Glomerular visceral epithelial cell (primary cell): ENCODE measurements at regions not wholly inside any gene's neighbourhood (a gene's known extent, or its start where the extent isn't known, plus 50 kb on each side); places are given as distances from the start of the nearest gene placed in this dataset.
"Not testable (repeated sequence)": the region's sequence is repeated elsewhere in the genome, so short reads cannot be mapped to it uniquely, and the experiment has no call there.

Source experiments
- DNase-seq: peaks from one replicate; pipeline ENCODE4 v3.0.0-alpha.2; 2016; ENCODE audit errors: extremely low spot score

DNA sequence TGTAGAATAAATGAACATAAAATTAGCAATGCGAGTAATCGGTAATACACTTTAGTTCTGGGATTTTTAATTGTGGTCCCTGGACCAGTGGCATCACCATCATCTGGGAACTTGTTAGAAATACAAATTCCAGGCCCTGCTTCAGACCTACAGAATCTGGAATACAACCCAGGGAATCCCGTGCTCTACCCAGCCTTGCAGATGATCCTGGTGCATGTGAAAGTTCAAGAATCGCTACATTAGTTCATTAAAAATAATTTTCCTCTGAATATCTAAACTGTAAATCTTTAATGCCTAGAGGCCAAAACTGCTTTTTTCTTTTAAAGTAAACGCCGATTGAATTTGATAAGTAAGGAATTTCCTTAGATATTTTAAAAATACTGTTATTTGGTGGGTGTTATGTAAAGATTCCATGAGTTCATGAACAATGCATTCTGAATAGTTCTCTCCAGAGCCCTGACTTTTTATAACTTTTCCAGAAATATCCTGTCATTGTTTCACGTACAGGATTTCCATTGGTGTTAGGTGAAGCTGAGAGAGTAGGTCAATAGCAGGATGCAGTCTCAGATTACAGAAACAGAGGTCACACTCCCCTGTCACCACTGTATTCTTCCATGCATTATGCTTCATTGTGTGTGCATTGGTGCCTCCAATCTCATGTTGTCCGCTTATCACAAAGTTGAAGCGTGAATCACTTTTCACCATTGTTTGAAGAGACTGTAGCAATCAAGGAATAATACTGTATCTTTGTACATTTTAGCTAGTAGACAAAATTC lies 596.5 kb upstream of the KLF12 start:
- no peak for DNase-seq

DNA sequence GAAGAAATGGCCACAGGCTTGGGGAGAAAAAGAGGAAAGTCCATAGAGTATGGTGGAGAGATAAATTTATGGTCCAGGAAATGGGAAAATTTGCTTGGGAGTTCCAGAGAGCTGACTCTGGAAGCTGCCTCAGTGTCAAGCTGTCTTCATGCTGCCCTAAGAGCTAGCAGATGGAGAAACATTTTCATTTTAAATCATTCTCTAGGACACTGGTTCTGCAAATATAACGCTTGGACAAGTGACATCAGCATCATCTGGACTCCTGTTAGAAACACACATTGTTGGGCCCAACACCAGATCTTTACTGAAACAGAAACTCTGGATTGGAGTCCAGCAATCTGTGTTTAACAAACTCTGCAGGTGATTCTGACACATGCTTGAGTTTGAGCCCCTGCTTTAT lies 592.0 kb upstream of the KLF12 start:
- no peak for DNase-seq

DNA sequence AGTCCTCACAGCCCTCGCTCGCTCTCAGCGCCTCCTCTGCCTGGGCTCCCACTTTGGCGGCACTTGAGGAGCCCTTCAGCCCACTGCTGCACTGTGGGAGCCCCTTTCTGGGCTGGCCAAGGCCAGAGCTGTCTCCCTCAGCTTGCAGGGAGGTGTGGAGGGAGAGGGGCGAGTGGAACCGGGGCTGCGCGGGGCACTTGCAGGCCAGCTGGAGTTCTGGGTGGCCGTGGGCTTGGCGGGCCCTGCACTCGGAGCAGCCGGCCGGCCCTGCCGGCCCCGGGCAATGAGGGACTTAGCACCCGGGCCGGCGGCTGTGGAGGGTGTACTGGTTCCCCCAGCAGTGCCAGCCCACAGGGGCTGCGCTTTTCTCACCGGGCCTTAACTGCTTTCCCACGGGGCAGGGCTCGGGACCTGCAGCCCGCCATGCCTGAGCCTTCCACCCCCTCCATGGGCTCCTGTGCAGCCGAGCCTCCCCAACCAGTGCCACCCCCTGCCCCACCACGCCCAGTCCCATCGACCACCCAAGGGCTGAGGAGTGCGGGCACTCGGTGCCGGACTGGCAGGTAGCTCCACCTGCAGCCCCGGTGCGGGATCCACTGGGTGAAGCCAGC lies 584.1 kb upstream of the KLF12 start:
- not testable (repeated sequence) for DNase-seq

DNA sequence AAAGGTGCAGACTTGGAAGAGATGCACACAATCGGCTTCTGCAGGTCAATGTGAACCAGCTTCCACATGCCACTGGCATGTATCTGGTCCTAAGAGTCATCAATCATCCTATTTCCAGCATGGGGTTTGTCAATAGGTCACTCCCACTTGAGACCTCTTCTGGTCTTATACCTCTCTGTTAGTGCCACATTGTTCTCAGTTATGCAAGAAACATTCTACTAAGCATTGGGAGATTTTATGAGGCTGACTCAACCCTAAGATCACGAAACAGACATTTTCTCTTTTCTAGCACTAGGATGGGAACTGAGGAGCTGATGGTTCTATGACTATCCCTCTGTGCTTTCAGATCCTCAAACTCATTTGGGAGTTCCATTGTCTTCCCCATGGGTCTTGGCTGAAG lies 581.5 kb upstream of the KLF12 start:
- no peak for DNase-seq

DNA sequence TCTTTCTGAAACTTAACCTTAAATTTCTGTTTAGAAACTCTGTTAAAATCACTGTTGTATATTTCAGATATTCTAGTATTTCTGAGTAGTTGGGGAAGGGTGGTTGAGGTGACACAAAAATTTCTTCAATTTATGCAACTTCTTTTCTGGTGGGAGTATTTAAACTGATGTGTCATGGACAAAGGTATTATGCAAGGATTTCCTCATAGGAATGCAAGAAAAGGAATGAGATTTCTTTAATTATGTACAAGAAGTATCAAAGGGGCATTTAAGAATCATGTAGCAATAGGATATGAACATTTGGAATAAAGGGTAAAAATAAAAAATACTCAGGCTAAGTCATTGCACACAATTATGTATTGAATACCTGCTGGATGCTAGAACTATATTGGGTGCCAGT lies 575.8 kb upstream of the KLF12 start:
- no peak for DNase-seq

DNA sequence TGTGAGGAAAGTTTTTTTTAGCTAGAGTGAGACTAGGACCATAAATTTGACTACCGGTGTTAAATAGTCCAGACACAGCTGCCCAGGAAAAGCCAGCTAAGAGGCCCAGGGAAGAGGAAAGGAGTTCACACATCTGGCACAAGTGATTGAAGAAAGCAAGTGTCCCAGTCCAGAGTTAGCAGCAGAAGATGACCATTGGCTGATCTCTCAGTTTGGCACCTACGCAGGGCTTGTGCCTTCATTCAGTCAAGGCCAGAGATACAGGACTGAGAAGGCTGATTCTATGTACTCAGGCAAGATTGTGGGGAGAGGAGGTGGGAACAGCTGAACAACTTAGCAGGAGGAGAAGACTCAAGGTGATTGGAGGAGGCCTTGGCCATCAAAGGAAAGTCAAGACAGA lies 575.0 kb upstream of the KLF12 start:
- DNase-seq: no peak

DNA sequence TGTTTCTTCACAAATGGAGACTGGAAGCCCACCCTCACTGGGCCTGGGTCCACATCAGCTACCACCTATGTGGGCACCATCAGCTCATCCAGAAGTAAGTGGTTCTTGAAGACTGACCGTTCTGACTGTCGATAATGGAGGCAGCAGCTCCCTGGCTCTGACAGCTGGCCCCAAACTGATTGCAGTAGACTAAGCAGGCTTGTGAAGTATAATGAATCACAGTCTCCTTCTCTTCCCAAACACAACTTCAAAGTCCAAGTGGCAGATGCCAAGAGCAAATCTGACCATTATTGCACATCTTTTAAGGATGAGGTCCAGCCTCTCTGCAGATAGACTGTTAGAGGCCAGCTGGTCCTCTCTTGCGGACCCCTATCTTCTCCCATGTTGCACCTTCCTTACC lies 574.4 kb upstream of the KLF12 start:
- no peak for DNase-seq

DNA sequence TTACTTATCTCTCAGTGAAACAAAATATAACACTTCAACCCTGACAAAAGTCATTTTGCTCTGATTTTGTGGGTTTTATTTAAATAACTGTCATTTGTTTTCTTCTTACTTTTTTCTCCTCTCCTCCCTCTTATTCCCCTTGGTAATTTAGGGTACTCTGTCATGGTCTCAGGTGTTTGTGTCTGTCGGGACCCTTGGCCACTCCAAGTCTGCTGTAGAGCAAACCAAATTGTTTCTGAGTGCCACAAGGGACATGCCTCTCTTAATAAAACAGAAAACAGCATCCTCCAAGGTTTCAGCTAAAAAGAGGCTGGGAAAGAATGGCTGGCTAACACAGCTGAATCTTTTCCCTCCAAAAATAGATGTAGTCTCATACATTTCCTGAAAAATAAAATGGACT lies 573.1 kb upstream of the KLF12 start:
- no peak for DNase-seq

DNA sequence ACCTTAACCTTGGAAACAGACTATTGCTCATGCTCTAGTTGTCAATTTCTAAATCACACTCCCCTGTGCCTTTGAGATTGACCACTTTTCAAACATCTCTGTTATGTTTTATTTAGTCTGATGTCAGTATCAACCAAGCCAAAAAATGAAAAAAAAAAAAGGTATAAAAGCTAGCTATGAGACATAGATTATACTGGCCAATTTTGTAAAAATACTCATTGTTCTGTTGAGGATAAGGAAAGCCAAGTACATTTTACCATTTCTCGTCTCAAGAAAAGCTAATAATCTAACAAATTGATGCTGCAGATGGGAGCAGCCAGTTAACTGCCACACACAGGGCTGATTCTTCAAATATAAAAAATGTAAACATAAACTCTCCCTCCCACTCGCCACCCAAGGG lies 572.6 kb upstream of the KLF12 start:
- DNase-seq: no peak

DNA sequence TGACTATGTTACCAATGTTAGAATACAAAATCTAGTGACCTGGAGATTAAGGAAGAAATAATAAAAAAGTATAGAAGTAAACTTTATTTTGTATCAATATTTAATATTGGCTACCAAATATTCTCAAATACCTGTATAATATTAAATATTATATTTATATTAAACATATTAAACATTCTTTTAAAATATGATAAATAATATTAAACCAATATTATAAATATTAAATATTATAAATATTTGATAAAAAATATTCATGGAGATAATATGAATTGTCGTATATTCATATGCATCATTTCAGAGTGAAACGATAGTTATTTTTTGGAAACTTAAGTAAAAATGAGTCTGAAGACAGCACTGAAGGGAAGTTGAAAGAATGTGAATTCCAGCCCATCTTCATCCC lies 571.2 kb upstream of the KLF12 start:
- no peak for DNase-seq

DNA sequence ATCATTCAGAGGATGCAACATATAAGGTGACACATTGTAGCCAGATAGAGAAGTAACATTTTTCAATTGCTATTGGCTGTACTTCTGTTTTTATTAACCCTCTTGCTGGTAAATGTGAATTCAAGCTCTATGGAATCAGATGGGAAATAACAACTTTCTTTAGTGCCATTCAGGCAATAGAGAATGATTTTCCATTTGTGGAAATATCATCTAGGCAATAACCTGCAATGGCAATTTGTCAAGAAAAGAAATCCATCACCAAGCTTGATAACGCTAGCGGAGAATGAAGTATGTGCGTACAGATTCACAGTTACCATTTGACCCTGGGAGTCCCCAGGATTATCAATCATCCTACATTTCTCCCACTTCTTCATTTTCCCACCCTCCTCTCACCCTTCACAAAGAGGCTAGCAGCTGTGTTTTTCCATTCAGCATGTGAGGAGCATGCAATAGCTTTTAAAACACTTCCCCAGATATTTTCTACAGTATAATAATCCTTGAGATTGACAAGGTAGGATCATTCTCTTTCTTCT lies 569.7 kb upstream of the KLF12 start:
- DNase-seq: no peak

DNA sequence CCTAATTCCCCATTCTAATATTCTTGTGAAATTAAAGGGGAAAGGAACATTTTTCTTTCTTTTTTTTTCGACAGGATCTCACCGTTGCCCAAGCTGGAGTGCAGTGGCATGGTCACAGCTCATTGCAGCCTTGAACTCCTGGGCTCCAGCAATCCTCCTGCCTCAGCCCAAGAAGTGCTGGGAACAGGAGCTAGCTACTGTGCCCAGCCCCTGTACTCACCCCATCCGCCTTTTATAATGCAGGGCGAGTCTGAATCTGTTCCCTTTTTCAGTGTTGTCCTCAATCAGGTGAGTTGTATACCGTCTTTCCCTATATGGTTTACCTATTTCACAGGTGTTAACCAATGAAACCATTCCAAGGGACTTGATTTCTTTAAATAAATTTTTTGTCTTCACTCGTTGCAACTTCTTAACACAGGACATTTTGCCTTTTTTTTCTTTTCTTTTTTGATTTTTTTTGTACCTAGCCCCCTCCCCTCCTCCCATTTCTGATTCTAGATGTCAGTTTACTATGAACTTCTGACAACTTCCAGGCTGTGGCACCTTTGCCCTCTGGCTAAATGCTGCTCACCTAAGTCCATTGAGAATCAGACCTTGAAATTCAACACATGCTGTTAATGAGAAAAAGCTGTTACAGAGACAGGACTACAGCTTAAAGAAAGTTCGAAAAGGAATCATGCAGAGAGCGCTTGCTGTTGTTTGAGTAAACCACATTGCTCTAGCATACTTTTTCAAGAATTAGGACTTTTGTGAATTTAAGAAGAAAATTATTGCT lies 562.1 kb upstream of the KLF12 start:
- DNase-seq: no peak

DNA sequence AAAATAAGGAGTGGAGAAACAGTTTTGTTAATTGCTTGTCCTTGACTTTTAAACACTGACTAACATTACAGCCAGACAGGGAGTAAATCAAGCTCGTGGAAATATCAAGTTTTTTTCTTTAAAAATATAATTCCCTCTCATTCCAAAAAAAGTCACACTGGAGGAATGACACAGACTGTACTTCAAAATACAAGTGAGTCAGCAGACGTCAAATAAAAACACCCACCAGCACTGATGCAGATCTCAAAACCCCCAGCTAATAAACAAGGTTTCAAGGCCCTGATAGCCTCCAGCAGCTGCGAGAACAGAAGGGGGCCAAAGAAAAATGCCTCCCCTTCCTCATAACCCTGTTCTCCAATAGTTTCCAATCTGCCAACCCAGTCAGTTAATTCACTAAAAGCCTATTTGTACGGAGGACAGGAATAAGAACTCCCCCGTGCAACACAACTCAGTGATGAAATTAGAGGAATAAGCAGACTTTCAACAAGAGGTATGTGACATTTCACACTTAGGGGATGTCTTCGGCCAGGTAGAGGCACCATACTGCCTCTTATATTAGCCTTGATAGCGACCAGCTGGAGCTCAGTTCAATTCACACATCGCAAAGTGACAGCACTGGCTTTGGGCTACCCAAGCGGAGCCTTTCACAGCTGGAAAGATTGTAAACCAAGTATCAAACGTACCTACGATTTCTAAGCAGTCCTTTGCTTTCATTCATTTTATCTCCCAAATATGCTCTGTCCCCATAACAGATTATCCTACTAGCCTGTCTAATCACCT lies 561.0 kb upstream of the KLF12 start:
- no peak for DNase-seq

DNA sequence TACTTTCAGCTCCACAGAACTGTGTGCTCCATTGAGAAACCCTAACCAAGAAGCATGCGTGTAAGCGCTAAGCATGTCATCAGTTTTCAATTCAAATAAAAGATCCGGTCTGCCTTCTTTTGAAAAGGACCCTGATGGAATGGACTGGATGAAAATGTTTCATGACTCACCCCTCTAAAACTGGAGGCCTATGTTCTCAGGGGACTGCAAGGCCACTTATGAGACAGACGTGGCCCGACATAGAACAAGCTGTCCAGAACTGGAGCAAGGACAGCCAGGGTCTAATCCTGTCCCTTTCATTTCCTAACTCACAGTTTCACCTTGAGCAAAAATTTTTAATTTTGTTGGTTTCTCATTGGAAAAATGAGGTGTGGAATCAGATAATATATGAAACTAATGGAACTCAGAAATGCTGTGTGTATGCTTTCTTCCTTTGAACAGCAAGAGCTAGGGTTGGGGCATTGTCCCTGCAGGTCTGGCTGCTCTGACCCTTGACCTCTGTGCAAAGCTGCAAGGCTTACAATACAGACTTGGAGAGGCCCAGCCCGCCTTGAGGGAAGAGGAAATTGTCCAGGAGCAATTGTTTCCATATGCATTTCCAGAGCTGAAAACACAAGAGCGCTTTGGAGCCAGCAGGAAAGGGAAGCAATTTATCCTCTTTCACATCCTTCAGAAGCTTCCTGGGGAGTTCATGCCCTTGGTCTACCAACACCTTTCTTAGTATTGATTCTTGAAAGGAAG lies 553.4 kb upstream of the KLF12 start:
- DNase-seq: no peak

DNA sequence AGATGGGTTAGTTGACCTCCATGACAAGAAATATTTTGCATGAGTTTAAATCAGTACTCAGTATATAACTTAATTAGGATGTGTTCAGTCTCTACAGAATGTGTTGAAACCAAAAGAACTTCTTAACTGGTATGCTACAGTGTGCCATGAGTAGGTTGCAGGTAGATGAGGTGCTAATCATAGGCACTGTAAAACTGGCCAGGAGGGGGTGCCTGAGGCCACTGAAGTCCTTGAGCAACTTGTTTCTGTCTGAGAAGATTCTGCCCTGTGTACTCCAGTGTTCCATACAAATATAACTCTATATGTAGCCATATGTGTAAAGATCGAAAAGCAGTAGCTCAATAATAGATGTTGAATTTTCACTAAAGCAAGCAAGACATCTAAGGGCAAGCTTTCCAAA lies 549.2 kb upstream of the KLF12 start:
- no peak for DNase-seq

DNA sequence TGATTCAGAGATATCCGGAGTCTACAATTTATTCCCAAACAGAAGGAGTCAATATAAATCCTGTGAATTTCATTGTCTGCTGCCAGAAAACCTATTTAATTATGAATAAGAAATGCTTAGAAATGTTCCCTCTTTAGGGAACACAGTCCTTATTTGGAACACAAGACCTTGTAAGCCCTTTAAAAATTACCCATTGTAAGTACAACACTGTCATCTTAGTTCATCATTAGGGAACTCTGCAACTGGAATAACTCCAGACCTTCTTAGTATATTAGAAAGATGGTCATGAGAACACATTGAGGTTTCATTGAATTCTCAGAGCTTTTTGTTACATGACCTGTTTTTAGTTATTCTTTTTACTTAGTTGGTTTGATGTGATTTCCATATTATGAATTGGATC lies 548.5 kb upstream of the KLF12 start:
- DNase-seq: no peak

DNA sequence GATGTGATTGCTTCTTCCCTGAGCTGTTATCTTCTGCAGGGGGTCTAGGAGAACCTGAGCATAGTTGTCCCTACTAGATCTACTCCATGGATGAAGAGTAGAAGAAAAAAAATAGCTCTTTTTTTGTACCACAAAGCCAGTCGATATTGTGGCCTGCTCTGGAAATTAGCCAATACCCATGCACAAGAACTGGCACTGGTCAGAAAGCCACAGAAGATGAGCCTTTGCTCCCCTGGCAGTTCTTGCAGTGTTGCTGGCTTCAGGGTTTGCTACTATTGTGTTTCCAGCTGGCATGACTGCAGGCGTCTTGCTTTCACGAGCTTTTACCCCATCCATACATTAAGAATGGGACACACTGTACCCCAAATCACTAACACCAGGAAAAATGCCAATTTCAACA lies 547.7 kb upstream of the KLF12 start:
- no peak for DNase-seq

DNA sequence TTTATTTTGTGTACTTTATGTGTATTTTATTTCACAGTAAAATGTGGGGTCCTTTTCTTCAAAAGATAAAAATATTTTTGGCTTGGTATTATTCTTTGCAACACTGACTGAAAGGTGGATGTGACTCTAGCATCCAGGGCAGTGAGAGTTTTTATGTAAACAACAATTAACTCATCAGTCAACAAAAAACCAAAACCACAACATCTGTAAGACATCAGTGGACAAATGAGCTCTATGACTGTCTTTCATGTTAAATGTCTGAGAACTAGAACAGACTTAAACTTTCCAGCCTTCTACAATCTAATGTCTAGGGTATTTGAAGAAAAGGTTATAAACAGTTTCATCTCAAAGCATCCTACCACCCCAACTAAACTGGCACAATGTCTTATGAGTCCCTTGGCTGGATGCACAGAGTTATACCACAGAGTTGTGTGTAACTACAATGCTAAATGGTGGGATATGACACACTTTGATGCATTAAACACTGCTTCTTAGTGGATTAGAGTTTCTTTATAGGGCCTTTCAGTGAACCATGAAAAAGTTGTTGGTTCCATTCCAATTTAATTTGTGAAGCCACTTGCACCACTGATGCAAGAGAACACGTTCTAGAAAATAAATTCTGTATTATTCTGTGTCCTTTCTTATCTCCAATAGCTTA lies 544.2 kb upstream of the KLF12 start:
- DNase-seq: no peak

DNA sequence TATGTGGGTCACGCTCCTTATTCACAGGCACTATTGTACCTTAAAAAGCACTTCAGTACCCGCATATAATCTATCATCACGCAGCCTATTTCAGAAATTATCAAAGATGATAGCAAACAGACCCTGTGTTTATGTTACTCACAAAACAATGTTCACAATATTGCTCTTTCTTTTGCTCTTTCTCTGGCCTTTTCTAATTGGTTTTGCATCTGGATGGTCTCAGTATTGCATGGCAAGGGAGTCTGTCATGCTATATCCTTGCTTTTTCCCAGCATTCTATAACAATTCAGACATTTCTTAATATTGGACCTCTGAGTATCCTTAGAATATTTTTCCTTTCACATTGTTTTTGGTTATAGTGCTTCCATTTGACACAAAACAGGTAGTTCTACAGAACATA lies 541.8 kb upstream of the KLF12 start:
- DNase-seq: no peak

DNA sequence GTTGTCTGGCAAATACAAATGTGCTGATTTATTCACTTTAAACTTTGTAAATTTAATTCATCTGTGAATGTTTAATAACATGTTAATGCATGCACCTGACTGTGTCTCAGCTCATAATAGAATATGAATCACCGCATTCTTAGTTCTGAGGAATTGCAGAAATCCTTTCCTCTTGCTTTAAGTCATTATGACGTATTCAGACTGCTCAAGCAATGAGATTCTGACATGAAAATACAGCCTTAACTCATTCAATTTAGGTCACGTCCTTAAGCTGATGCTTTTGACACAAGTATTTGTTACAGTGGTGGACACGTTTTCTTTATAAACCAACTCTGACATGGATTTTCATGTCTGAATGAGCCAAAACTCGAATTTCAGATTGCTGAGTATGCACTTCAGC lies 541.0 kb upstream of the KLF12 start:
- peak; percentile 22 for DNase-seq

DNA sequence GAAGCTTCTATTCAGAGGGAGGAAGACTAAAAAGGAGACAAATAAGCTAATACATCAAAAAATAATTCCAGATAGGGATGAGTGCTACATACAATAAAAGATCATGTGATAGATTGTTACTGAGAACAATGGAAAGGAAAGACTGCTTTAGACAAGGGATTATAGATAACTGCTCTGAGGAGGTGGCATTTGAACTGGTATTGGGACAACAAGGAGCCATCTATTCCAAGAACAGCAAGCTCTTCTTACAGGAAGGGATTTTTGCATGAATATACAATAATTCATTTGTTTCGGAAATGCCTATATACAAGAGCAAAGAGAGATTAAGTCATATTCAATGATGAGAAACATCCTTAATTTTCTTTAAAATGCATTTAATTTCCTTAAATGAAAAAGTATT lies 540.5 kb upstream of the KLF12 start:
- DNase-seq: no peak
